Calu3 (cell line): ENCODE measurements at regions not wholly inside any gene's neighbourhood (a gene's known extent, or its start where the extent isn't known, plus 50 kb on each side); places are given as distances from the start of the nearest gene placed in this dataset.
A peak's percentile ranks its signal among the peaks of the same experiment; 100 is the strongest.

Source experiments
- BruUV-seq: library from RNA; stranded (reverse); fragments of 400-500 nt; replicated peaks from 2 replicates; lab custom pipeline; 2021; lab: Mats Ljungman, UMichigan
- CTCF ChIA-PET: fragments of 300-600 bp; sonication (Branson Sonifier 250); formaldehyde crosslinking; loops from one replicate; lab custom pipeline; 2022; ENCODE audit warnings: antibody characterized with exemption; lab: Charles Lee
- DNase-seq: peaks from one replicate; pipeline ENCODE4 v3.0.0; 2022
- H3K27ac Mint-ChIP-seq: one replicate; pipeline ENCODE4 v1.8.0; 2022; ENCODE audit warnings: mixed read lengths; ENCODE audit not compliant: unreplicated experiment
- H3K27me3 Mint-ChIP-seq: one replicate; pipeline ENCODE4 v1.8.0; 2022; ENCODE audit warnings: mixed read lengths; ENCODE audit not compliant: unreplicated experiment
- H3K36me3 Mint-ChIP-seq: one replicate; pipeline ENCODE4 v1.8.0; 2022; ENCODE audit warnings: mild to moderate bottlenecking, moderate library complexity, mixed read lengths; ENCODE audit not compliant: insufficient read depth, unreplicated experiment
- H3K4me1 Mint-ChIP-seq: one replicate; pipeline ENCODE4 v1.8.0; 2022; ENCODE audit warnings: mild to moderate bottlenecking, low read depth, mixed read lengths; ENCODE audit not compliant: unreplicated experiment
- H3K4me3 Mint-ChIP-seq: one replicate; pipeline ENCODE4 v1.8.0; 2022; ENCODE audit warnings: mild to moderate bottlenecking, low read depth, moderate library complexity, mixed read lengths; ENCODE audit not compliant: unreplicated experiment
- H3K9me3 Mint-ChIP-seq: one replicate; pipeline ENCODE4 v1.8.0; 2022; ENCODE audit warnings: low read depth, mixed read lengths; ENCODE audit not compliant: unreplicated experiment
- CTCF ChIP-seq: fragments of 200-600 bp; IDR thresholded peaks from one replicate; pipeline ENCODE4 v1.8.0; 2022; ENCODE audit warnings: antibody characterized with exemption; ENCODE audit not compliant: unreplicated experiment
- intact Hi-C: fragments of 100-400 bp; cut with micrococcal nuclease; formaldehyde crosslinking; loops from one replicate; pipeline ENCODE4 v1.10.0; 2022; ENCODE audit not compliant: unreplicated experiment

GRCh38 chr6:27081188-27081587, 166.3 kb upstream of the PRSS16 start:
- CTCF ChIA-PET, result no interaction called here
- no peaks in the 10 kb centered on the region for H3K4me1 Mint-ChIP-seq
- no peak for TF ChIP-seq CTCF
- no peaks in the 10 kb centered on the region for H3K9me3 Mint-ChIP-seq
- H3K27me3 Mint-ChIP-seq, result no peaks in the 10 kb centered on the region
- DNase-seq, result no peak
- intact Hi-C loops, result no loop called here
- no TSS peak for BruUV-seq
- H3K27ac Mint-ChIP-seq, result no peak overlapping the region
- H3K36me3 Mint-ChIP-seq, result peaks cover 9% of the 10 kb centered on the region
- no peak overlapping the region for H3K4me3 Mint-ChIP-seq

GRCh38 chr6:27081931-27082330, 165.6 kb upstream of the PRSS16 start:
- peaks cover 9% of the 10 kb centered on the region for H3K36me3 Mint-ChIP-seq
- intact Hi-C loops, result no loop called here
- CTCF ChIA-PET, result no interaction called here

GRCh38 chr6:27088068-27088467, 159.4 kb upstream of the PRSS16 start:
- no peak for TF ChIP-seq CTCF
- no peak overlapping the region for H3K4me3 Mint-ChIP-seq
- DNase-seq, result no peak
- CTCF ChIA-PET, result interaction anchor here (0.6 kb wide), 1 partner anchor 23 kb away, joined by 7 read pairs; no protein-coding TSS in a partner anchor
- intact Hi-C loops, result no loop called here
- H3K9me3 Mint-ChIP-seq, result peaks cover 2% of the 10 kb centered on the region
- peaks cover 12% of the 10 kb centered on the region for H3K36me3 Mint-ChIP-seq
- no peak overlapping the region for H3K27ac Mint-ChIP-seq
- H3K27me3 Mint-ChIP-seq, result no peaks in the 10 kb centered on the region
- BruUV-seq, result no TSS peak
- peaks cover 14% of the 10 kb centered on the region for H3K4me1 Mint-ChIP-seq

More at GRCh38 chr6:27081931-27082330, 165.6 kb upstream of the PRSS16 start:
- no peaks in the 10 kb centered on the region for H3K9me3 Mint-ChIP-seq
- H3K4me3 Mint-ChIP-seq, result no peak overlapping the region
- H3K27ac Mint-ChIP-seq, result no peak overlapping the region
- TF ChIP-seq CTCF, result no peak
- no peaks in the 10 kb centered on the region for H3K27me3 Mint-ChIP-seq
- DNase-seq, result no peak
- no peaks in the 10 kb centered on the region for H3K4me1 Mint-ChIP-seq
- BruUV-seq, result no TSS peak

GRCh38 chr6:27091661-27092315, 155.7 kb upstream of the PRSS16 start:
- no peaks in the 10 kb centered on the region for H3K27me3 Mint-ChIP-seq
- peak; percentile 63 for DNase-seq
- peaks cover 2% of the 10 kb centered on the region for H3K9me3 Mint-ChIP-seq
- peak overlapping the region; percentile 83 for H3K4me3 Mint-ChIP-seq
- H3K36me3 Mint-ChIP-seq, result peaks cover 17% of the 10 kb centered on the region
- peak overlapping the region; percentile 85 for H3K27ac Mint-ChIP-seq
- no peak for TF ChIP-seq CTCF
- intact Hi-C loops, result no loop called here
- peaks cover 17% of the 10 kb centered on the region for H3K4me1 Mint-ChIP-seq
- TSS peak; percentile 100 for BruUV-seq
- CTCF ChIA-PET, result no interaction called here
